ENCODE measurements at regions not wholly inside any gene's neighbourhood (a gene's known extent, or its start where the extent isn't known, plus 50 kb on each side); places are given as distances from the start of the nearest gene placed in this dataset.

- DNase-seq (ENCODE audit: low spot score) = no peak
Measured at GRCh38 chr9:78605041-78606000, 308.4 kb downstream of the PSAT1 start.

GRCh38 chr9:78606001-78606379 lies 309.1 kb downstream of the PSAT1 start:
- DNase-seq (ENCODE audit: low spot score) = no peak

GRCh38 chr9:78607853-78608252 lies 310.9 kb downstream of the PSAT1 start:
- DNase-seq (ENCODE audit: low spot score) = no peak

- DNase-seq (ENCODE audit: low spot score) = no peak
Measured at GRCh38 chr9:78609450-78609849, 312.5 kb downstream of the PSAT1 start.

GRCh38 chr9:78612091-78612490 lies 315.2 kb downstream of the PSAT1 start:
- no peak for DNase-seq (ENCODE audit: low spot score)

- no peak for DNase-seq (ENCODE audit: low spot score)
Measured at GRCh38 chr9:78613006-78613405, 316.1 kb downstream of the PSAT1 start.

GRCh38 chr9:78614892-78615291 lies 318.0 kb downstream of the PSAT1 start:
- DNase-seq (ENCODE audit: low spot score) = no peak

GRCh38 chr9:78615372-78615771 lies 318.4 kb downstream of the PSAT1 start:
- no peak for DNase-seq (ENCODE audit: low spot score)

- no peak for DNase-seq (ENCODE audit: low spot score)
Measured at GRCh38 chr9:78618735-78619134, 321.8 kb downstream of the PSAT1 start.

- no peak for DNase-seq (ENCODE audit: low spot score)
Measured at GRCh38 chr9:78620303-78620702, 323.4 kb downstream of the PSAT1 start.

GRCh38 chr9:78620764-78621163 lies 323.8 kb downstream of the PSAT1 start:
- DNase-seq (ENCODE audit: low spot score) = no peak

- no peak for DNase-seq (ENCODE audit: low spot score)
Measured at GRCh38 chr9:78622126-78622525, 325.2 kb downstream of the PSAT1 start.

- no peak for DNase-seq (ENCODE audit: low spot score)
Measured at GRCh38 chr9:78626971-78627370, 330.0 kb downstream of the PSAT1 start.

- no peak for DNase-seq (ENCODE audit: low spot score)
Measured at GRCh38 chr9:78630966-78631365, 334.0 kb downstream of the PSAT1 start.

- no peak for DNase-seq (ENCODE audit: low spot score)
Measured at GRCh38 chr9:78640728-78641127, 343.8 kb downstream of the PSAT1 start.

GRCh38 chr9:78644359-78644758 lies 347.4 kb downstream of the PSAT1 start:
- DNase-seq (ENCODE audit: low spot score) = no peak

GRCh38 chr9:78654324-78654723 lies 357.4 kb downstream of the PSAT1 start:
- DNase-seq (ENCODE audit: low spot score) = no peak

GRCh38 chr9:78663369-78663768 lies 366.4 kb downstream of the PSAT1 start:
- DNase-seq (ENCODE audit: low spot score) = no peak

GRCh38 chr9:78664370-78664769 lies 367.4 kb downstream of the PSAT1 start:
- no peak for DNase-seq (ENCODE audit: low spot score)

GRCh38 chr9:78666818-78667414 lies 370.0 kb downstream of the PSAT1 start:
- DNase-seq (ENCODE audit: low spot score) = no peak

- DNase-seq (ENCODE audit: low spot score) = no peak
Measured at GRCh38 chr9:78668148-78668832, 371.4 kb downstream of the PSAT1 start.

GRCh38 chr9:78669591-78669990 lies 372.7 kb downstream of the PSAT1 start:
- DNase-seq (ENCODE audit: low spot score) = no peak

- no peak for DNase-seq (ENCODE audit: low spot score)
Measured at GRCh38 chr9:78671785-78672184, 374.9 kb downstream of the PSAT1 start.
